ENCODE measurements at regions not wholly inside any gene's neighbourhood (a gene's known extent, or its start where the extent isn't known, plus 50 kb on each side); places are given as distances from the start of the nearest gene placed in this dataset.
"Not testable (repeated sequence)": the region's sequence is repeated elsewhere in the genome, so short reads cannot be mapped to it uniquely, and the experiment has no call there.

DNA sequence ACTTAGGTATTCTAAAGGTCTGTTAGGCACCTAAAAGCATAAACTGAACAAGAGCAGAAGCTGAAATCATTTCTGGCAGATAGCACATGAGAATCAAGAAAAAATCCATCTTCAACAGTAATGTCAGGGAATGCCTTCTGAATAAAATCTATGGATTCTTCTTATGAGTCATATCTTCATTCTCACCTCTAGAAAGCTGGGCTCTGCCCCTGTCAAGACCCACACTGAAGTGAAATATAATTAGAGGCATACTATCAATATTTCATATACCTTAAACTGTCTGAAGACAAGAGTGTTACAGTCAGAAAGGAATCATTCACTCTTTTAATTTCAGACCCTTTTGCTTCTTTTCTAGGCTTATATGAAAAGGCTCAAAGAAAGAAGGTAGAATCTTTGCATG lies 485.8 kb upstream of the PTCHD4 start:
- DNase-seq = no peak

DNA sequence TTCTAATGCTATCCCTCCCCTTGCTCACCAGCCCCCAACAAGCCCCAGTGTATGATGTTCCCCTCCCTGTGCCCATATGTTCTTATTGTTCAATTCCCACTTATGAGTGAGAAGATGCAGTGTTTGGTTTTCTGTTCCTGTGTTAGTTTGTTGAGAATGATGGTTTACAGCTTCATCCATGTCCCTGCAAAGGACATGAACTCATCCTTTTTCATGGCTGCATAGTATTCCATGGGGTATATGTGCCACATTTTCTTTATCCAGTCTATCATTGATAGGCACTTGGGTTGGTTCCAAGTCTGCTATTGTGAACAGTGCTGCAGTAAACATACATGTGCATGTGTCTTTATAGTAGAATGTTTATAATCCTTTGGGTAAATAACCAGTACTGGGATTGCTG lies 480.2 kb upstream of the PTCHD4 start:
- not testable (repeated sequence) for DNase-seq

DNA sequence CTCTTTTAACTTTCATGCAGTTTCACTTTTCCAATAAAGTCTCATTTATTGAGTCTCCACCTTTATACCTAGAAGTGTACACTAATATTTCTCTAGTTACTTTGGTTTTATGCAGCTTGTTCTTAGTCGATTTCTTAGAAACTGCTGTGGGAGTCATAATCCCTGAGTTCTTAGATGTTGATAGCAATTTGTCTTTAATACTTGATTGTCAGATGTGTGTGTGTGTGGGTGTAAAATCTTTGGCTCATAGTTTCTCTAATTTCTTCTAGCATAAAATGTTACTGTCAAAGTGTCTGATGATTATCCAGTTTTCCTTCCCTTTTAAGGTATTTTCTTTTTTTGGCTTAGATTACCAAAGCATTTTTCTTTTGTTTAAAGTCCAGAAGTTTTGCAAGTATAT lies 473.8 kb upstream of the PTCHD4 start:
- no peak for DNase-seq

DNA sequence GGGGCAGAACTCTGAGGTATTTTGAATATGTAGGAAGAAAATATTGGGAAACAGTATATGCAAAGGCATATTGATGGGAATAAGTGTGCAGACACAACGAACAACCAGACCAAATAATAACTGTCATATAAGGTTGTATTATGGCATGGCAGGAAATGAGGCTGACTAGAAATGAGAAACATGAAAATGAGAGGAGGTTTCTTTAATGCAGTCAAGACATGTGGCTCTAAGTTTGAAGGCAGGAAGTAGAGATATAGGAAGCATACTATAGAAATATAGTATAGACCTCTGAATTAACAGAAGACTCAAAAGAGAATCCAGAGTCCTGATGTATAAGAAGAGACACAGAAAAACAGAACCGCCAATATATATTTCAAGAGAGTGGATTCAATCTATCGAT lies 459.7 kb upstream of the PTCHD4 start:
- no peak for DNase-seq

DNA sequence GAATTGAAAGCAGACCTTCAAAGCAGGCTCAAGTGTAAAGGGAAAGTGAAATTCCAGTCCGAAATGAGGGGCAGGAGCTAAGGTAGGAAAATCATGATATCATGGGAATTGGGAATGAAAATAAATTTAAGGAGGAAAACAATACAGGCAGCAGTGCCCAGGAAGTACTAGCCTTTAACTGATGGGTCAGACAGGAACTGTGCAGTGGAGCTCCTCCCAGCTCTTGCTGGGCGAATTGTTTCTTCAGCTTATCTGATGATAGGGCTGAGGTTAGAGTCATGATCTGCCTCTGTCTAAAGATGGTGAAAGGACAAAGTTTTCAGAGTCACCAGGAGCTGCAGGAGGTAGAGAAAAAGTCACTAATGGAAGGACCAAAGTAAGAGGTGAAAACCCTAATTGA lies 457.9 kb upstream of the PTCHD4 start:
- DNase-seq = no peak

DNA sequence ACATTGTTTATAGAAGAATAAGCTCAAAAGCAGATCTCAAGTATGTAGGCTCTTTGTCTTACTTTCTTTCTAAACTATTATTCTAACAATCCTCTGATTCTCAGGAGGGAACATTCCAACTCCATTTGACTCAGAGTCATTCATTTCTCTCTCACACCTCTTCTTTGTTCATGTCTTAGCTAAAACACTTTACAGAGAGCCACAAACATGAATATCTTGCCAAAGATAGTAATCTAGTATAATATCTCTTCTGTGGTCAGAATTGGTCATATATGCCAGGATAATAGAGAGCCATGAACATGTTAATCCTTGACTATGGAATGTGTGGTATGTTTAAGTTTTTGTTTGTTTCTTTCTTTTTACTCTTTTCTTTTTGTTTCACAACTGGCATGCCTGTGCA lies 456.0 kb upstream of the PTCHD4 start:
- DNase-seq = no peak

DNA sequence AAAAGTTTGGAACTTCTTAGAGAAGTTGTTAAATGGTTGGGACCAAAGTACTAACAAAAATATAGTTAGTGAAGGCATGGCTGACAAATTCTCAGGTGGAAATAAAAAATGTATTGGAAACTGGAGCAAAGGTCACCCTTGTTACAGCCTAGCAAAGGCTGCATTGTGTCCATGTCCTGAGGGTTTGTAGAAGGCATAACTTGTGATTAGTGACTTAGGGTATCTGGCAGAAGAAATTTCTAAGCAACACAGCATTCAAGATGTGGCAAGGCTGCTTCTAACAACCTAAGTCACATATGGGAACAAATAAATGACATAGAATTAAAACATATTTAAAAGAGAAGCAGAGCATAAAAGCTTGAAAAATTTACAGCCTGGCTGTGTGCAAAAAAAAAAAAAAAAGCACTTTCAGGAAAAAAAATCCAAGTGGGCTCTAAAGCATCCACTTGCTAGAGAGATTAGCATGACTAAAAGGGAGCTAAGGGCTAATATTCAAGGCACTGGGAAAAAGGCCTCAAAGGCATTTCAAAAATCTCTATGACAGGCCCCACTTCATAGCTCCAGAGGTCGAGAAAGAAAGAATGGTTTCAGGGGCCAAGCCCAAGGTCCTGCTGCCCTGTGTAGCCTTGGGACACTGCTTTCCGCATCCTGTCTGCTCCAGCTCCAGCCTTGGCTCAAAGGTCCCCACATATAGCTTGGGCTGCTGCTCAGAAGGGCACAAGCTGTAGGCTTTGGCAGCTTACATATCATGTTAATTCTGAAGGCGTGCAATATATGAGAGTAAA lies 453.2 kb upstream of the PTCHD4 start:
- no peak for DNase-seq

DNA sequence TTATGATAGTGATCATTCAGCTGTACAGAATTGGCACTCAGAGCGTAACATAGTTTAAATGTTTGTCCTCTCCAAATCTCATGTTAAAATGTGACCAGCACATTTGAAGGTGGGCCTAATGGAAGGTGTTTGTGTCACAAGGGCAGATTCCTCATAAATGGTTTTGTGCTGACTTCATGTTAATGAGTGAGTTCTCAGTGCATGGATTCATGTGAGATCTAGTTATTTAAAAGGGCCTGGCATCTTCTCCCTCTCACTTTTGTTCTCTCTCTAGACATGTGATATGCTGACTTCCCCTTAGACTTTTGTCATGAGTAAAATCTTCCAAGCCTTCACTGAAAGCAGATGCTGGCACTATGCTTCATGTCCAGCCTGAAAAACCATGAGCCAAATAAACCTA lies 452.4 kb upstream of the PTCHD4 start:
- no peak for DNase-seq

DNA sequence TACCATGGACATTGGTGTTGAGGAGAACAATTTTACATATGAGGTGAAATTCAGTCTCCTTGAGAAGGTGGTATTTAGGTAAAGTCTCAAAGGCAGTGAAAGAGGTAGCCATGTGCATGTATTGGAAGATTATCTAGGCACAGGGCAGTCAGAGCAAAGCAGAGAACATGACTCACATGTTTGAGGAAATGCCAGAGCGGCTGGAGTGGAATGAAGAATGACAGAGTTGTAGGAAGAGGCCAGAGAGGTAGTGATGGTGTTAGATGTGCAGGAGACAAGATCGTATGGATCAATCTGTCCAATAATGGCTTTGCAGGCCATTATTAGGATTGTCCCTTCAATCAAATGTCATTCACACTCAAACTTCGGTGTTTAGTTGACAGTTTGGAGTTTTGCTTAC lies 449.4 kb upstream of the PTCHD4 start:
- DNase-seq = no peak

DNA sequence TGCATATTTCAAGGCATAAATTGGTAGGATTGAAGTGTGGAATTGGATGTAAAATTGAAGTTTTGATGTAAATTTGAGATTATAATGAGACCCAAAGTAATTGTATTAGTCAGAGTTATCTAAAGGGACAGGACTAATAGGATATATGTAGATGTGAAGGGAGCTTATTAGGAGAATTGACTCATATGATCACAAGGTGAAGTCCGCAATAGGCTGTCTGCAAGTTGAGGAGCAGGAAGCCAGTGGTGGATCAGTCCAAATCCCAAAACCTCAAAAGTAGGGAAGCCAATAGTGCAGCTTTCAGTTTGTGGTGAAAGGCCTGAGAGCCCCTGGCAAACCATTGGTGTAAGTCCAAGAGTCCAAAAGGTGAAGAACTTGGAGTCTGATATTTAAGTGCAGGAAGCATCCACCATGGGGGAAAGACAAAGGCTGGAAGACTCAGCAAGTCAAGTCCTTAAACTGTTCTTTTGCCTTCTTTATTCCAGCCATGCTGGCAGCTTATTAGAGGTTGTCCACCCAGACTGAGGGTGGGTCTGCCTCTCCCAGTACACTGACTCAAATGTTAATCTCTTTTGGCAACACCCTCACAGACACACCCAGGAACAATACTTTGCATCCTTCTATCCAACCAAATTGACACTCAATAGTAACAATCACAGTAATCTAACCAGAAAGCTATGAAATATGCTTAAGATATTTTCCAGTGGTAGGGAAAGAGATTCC lies 442.6 kb upstream of the PTCHD4 start:
- DNase-seq = peak; percentile 54

DNA sequence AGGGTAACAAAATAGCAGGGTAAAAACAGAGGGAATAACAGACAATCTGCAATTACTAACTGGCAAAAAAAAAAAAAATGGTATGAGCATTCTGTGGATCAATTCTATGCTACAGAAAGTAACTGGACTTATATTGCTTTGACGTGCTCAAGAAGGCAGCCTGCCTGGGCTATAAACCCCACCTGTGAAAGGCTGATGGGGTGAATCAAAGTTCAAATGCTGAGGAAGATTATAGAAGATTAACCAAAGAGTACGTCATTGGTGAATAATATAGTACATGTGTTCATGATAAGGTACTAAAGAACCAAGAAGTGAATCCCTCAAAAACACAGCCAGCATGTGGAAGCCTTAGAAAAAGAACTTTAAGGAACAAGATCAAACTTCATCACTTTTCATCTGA lies 441.9 kb upstream of the PTCHD4 start:
- peak; percentile 78 for DNase-seq

DNA sequence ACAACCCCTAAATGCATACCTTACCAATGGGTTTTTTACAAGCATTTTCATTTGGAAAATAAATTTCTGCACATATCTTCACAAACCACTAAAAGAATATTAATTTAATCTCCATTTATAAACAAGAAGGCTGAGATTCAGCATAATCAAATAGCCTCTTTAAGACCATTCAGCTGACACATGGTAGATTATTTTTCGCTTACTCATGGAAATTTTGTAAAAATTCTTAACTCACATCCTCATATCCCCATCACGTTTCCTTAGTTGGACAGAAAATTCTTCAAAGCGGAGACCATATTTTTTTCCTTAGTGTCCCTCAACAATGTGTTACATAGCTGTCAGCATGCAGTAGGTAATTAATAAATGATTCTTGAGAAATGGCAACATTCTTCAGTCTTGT lies 439.6 kb upstream of the PTCHD4 start:
- DNase-seq = no peak

DNA sequence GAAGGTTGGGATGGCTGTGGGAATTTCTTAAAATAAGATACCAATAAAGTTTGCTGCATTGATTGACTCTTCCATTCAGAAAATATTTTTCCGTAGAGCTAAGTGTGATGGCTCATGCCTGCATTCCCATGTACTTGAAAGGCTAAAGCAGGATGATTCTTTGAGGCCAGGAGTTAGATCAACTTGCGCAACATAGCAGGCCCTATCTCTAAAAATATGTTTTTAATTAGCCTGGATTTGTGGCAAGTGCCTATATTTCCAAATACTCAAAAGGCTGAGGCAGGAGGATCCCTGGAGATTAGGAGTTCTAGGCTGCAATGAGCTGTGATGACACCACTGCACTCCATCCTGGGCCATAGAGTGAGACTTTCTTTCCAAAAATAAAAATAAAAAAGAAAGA lies 431.2 kb upstream of the PTCHD4 start:
- no peak for DNase-seq

DNA sequence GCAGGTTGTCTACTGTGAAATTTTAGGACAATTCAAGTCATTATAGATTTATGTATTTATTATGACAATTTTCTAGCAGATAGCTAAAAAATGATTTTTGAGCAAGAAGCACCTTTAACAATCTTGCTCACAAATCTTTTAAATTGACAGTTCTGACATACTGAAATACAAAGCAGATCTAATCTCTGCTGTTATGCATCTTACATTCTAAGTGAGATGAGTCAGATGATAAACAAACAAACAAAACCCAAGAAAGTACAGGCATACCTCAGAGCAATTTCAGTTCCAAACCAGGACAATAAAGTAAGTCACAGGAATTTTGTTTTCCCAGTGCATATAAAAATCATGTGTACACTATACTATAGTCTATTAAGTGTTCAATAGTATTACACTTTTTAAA lies 430.7 kb upstream of the PTCHD4 start:
- DNase-seq = no peak

DNA sequence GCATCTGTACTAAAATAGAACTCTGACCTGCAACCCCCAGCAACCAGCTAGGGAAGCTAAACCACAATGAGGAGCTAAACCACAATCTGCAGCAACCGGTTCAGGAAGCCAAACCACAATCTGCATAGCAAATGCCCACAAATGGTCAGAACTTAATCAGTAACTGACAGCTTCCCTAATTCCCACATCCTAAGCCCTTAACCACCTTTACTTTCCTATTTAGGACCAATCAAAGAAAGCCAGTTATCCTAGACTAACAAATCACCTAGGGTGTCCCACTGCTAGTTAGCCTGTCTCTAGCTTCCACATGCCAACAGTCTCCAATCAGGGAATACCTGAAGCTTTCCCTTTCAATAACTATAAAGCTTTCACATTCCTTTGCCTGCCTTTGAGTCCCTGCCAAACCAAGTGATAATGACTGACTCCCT lies 424.6 kb upstream of the PTCHD4 start:
- DNase-seq = peak; percentile 71

DNA sequence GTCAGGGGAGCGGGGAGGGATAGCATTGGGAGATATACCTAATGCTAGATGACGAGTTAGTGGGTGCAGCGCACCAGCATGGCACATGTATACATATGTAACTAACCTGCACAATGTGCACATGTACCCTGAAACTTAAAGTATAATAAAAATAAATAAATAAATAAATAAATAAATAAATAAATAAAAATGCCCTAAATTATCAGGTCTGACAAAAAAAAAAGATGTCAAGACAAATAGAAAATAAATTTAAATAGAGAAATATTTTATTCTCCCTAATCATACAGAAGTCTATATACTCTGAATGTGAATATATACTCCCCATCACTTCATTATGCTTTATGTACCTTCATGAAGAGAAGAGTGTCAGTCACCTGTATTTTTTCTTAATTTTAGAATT lies 420.0 kb upstream of the PTCHD4 start:
- not testable (repeated sequence) for DNase-seq

DNA sequence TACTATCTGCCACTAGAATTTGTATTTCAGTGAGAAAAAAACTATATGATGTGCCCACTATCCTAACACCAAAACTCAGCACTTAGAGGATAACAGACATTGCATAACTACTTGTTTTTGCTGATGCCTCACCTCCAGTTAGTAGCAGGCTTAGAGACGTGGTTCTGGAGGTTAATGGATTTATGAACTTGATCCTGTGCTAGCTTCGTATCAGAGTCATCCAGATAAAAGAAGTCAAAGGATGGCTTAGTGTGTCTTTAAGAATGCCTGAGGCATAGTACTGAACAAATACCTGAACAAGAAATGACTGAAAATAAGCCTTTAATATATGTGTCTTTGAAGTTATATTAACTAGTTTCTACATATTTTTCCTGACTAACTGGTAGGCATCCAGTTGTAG lies 414.9 kb upstream of the PTCHD4 start:
- DNase-seq = peak; percentile 63

DNA sequence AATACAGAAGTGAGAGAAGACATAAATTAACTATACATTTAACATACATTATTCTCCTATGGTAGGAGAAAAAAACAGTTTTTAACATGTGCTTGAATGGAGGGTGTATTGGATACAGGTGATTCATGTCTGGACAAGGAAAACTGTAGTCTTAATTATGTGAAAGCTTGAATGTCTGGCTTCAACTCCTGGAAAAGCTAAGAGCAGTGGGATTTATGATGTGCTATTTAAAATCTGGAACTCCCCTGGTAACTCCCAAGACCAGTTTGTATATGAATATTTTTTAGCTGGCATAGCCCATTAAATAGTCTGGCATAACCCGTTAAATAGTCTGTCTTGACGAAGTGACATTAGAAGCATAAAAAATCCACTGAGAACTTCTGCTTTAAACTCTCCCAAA lies 410.0 kb upstream of the PTCHD4 start:
- DNase-seq = no peak

DNA sequence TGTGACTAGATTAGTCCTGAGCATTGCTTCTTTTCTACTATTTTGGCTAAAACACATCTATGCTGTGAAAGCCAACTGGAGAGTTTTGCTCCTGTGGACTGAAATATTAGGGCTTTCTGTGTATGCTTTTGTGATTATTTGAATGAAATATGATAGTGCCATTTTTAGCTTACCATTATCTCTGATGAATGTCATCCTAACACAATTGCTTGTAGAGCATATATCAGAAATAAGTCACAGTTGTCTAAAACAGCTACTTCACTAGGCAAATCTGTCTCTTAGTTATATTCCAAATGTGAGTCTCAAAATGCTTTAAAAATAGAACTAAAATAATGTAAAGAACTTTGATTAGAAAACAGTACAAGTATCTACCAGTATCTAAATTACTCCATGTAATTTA lies 401.4 kb upstream of the PTCHD4 start:
- no peak for DNase-seq

DNA sequence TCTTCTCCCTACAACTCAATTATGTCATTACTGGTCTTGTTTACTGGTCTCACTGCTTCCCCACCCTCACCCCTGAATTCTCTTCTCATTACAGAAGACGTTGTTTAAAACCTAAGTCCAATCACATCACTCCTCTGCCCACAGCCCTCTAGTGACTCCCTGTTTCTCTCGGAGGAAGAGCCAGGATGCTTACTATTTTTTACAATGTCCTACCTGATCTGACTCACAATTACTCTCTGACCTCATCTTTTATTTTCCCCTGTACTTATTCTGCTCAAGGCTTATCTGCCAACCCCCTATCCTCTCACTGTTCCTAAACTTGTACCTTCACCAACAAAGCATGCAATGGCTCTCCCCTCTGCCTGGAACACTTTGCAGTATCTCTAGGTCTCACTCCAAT lies 400.4 kb upstream of the PTCHD4 start:
- no peak for DNase-seq

DNA sequence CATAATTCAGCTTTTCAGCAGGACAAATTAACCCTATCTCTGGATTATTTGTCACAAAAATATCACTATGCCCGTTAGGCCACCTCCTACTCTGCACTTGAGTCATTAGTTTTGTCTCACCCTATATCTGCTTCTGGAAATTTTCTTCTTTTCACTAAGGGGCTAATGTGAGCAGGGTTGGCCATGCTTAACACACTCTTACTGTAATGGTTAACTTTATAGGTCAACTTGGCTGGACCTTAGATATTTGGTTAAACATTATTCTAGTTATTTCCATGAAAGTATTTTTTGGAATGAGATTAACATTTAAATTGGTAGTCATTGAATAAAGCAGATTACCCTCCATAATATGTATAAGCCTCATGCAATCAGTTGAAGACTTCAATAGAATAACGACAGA lies 394.6 kb upstream of the PTCHD4 start:
- no peak for DNase-seq

DNA sequence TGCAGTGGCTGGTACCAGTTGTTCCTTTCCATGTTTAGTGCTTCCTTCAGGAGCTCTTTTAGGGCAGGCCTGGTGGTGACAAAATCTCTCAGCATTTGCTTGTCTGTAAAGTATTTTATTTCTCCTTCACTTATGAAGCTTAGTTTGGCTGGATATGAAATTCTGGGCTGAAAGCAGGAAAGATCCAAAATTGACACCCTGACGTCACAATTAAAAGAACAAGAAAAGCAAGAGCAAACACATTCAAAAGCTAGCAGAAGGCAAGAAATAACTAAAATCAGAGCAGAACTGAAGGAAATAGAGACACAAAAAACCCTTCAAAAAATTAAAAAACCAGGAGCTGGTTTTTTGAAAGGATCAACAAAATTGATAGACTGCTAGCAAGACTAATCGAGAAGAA lies 382.4 kb upstream of the PTCHD4 start:
- not testable (repeated sequence) for DNase-seq

DNA sequence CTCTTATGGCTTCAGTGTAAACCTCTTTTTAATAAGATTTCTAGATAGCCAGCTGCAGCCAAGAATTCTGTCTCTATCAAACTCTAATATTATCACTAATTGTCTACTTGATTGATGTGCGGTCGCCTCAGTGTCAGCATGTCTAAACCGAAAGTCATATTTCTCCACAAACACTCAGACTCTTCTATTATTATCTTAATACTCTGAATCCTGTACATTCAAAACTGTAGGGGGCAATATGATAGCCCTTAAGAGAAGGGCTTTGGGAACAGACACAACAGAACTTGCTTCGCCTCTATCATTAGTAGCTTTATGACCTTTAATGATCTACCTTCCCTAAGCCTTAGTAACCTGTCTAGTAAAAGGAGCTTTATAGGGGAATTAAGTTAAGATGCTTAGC lies 379.7 kb upstream of the PTCHD4 start:
- DNase-seq = peak; percentile 92

DNA sequence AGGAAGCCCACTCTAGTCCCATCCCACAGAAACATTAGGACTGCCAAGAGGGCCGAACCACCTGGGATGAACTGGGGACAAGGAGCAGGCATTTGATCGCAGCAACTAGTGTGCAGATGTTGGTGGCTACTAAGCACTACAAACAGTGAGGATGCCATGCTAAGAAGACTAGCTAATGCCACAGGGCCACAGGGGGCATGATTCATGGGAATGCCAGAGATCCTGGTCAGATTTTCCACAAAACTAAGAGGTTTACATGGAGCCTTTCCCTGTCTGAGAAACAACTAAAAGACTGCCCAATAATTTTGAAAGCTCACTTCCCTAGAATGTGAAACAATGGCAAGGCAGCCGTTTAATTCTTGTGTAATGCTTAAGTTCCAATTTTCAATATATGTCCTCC lies 375.9 kb upstream of the PTCHD4 start:
- no peak for DNase-seq

DNA sequence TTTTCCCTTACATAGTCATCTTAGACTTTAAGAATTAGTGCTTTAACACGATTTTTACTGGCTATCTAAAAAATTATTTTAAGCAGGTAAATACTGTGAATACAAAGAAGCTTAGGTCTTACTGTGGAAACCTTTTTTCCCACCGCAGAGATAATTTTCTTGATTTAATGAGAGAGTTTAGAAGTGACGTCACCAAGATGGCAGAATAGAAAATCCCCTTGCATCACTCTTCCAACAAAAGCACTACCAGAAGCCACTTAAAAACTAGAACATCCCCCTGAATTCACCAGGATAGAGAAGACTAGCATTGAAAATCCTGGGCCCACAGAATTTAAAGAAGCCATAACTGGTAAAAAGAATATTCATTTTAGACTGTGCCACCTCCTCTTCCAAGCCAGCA lies 375.4 kb upstream of the PTCHD4 start:
- no peak for DNase-seq

Measured in NCI-H82 (cell line).